HL-60 (cell line): ENCODE measurements at regions not wholly inside any gene's neighbourhood (a gene's known extent, or its start where the extent isn't known, plus 50 kb on each side); places are given as distances from the start of the nearest gene placed in this dataset.

Source experiments
- DNase-seq, 2 experiments: peaks; one replicate each; pipeline ENCODE4 v3.0.0-alpha.2; 2010 to 2020; ENCODE audit warnings: low read depth in 1 of 2, low spot score in 1 of 2
- H3K27ac ChIP-seq: fragments of 250-450 bp; sonication (Bioruptor Pico); replicated peaks from 2 replicates; pipeline ENCODE4 v1.5.1; 2020; ENCODE audit warnings: mild to moderate bottlenecking, moderate library complexity
- H3K27me3 ChIP-seq: fragments of 250-450 bp; sonication (Bioruptor Pico); 2 replicates; pipeline ENCODE4 v1.5.1; 2021; ENCODE audit warnings: mild to moderate bottlenecking, moderate library complexity; ENCODE audit not compliant: insufficient read depth, poor library complexity, severe bottlenecking
- H3K4me3 ChIP-seq: replicated peaks from 2 replicates; pipeline ENCODE4 v1.5.1; 2011; ENCODE audit warnings: mild to moderate bottlenecking, control low read depth, low read length; ENCODE audit not compliant: insufficient read depth
- CTCF ChIP-seq: IDR thresholded peaks from one replicate; pipeline ENCODE4 v1.5.1; 2011; ENCODE audit warnings: low read length, control low read depth, inconsistent platforms; ENCODE audit not compliant: insufficient read depth
- GABPA ChIP-seq: IDR thresholded peaks from 2 replicates; pipeline ENCODE4 v1.6.1; 2012; ENCODE audit warnings: low read depth
- POLR2AphosphoS5 ChIP-seq: IDR thresholded peaks from 2 replicates; pipeline ENCODE4 v1.6.1; 2012; ENCODE audit warnings: low read depth
- REST ChIP-seq: IDR thresholded peaks from 2 replicates; pipeline ENCODE4 v1.6.1; 2012; ENCODE audit warnings: low read depth; ENCODE audit not compliant: insufficient replicate concordance
- SPI1 ChIP-seq: IDR thresholded peaks from 2 replicates; pipeline ENCODE4 v1.6.1; 2012; ENCODE audit warnings: low read depth, mild to moderate bottlenecking, borderline replicate concordance

- TF ChIP-seq POLR2AphosphoS5 = no peak
- TF ChIP-seq GABPA = no peak
- no peak overlapping the region; the same call in 1 of the 2 replicates for H3K27ac ChIP-seq
- no peaks in the 10 kb centered on the region for H3K27me3 ChIP-seq
- DNase-seq = no peak
- H3K4me3 ChIP-seq = no peak overlapping the region
Observed at GRCh38 chr5:40355181-40355580, 324.5 kb upstream of the PTGER4 start.

- H3K27me3 ChIP-seq = no peaks in the 10 kb centered on the region
- no peak overlapping the region for H3K27ac ChIP-seq
- DNase-seq = no peak
- no peak for TF ChIP-seq CTCF
- no peak for TF ChIP-seq POLR2AphosphoS5
- TF ChIP-seq GABPA = no peak
- no peak for TF ChIP-seq SPI1
- TF ChIP-seq REST = no peak
- no peak overlapping the region for H3K4me3 ChIP-seq
Observed at GRCh38 chr5:40354171-40354570, 325.5 kb upstream of the PTGER4 start.

GRCh38 chr5:40353442-40353841 lies 326.3 kb upstream of the PTGER4 start:
- DNase-seq = no peak
- TF ChIP-seq GABPA (no peak), CTCF (no peak), REST (no peak), POLR2AphosphoS5 (no peak), SPI1 (no peak)
- Histone ChIP-seq H3K27me3 (no peaks in the 10 kb centered on the region), H3K27ac (no peak overlapping the region), H3K4me3 (no peak overlapping the region)

- TF ChIP-seq SPI1 = no peak
- no peak for TF ChIP-seq POLR2AphosphoS5
- no peak for TF ChIP-seq GABPA
- TF ChIP-seq CTCF = no peak
- no peak for TF ChIP-seq REST
- H3K4me3 ChIP-seq = no peak overlapping the region
- no peak for DNase-seq
- H3K27ac ChIP-seq = no peak overlapping the region
- no peaks in the 10 kb centered on the region for H3K27me3 ChIP-seq
Observed at GRCh38 chr5:40347981-40348725, 331.6 kb upstream of the PTGER4 start.
